ENCODE measurements at regions not wholly inside any gene's neighbourhood (a gene's known extent, or its start where the extent isn't known, plus 50 kb on each side); places are given as distances from the start of the nearest gene placed in this dataset.

GRCh38 chr2:180661686-180662030, 318.7 kb upstream of the UBE2E3 start:
- TF ChIP-seq CTCF (conservative IDR thresholded peaks at IDR 0.05; ENCODE audit: low read depth, low read length) (no peak), EZH2 (IDR thresholded peaks at IDR 0.05; ENCODE audit: borderline replicate concordance, low read depth, low read length, poor library complexity, severe bottlenecking) (no peak)

All from A673 (cell line).